ENCODE measurements at regions not wholly inside any gene's neighbourhood (a gene's known extent, or its start where the extent isn't known, plus 50 kb on each side); places are given as distances from the start of the nearest gene placed in this dataset.

DNA sequence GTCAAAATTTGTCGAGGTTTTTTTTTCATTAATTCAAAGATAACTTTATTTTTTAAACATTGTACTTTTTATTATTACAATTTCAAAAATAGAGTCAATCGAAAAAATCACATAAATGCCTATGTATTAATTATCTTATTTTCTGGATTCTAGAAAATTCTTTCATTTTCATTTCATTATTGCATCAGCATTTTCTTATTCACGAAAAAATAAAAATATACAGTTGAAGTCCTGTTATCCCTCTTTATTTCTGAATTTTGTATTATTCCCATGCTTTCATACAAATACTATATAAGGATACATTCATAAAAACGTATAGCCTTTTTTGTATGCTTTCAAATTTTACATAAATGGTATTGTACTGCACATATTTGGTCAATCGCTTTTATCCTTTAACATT lies 681.0 kb upstream of the USP24 start:
- H3K4me3 Mint-ChIP-seq, result no peak overlapping the region
- ChIA-PET CTCF (no interaction called here), POLR2A (no interaction called here)
- intact Hi-C loops (cut with micrococcal nuclease), result no loop called here
- H3K27me3 Mint-ChIP-seq, result peaks cover 1% of the 10 kb centered on the region
- no peak for DNase-seq
- peaks cover 18% of the 10 kb centered on the region for H3K9me3 Mint-ChIP-seq
- no peaks in the 10 kb centered on the region for H3K4me1 Mint-ChIP-seq (ENCODE audit: low read depth)
- H3K27ac Mint-ChIP-seq, result no peak overlapping the region
- no peaks in the 10 kb centered on the region for H3K36me3 Mint-ChIP-seq

DNA sequence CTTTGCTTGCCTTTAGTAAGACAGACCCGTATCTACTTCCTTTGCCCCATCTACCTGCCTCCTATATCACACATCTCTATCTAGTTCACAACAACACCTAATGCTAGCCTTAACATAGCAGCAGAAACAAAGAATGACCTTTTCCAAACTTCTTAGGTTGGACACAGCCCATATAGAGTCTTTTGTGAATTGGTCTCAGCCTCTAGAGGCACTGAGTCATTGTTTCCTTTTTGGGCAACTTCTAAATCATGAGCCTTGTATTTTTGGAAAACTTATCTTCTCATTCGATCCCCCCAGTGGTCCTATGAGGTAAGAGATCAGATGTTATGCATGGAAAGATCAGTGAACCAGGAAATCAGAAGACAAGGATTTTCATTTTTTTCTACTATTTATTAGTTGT lies 679.4 kb upstream of the USP24 start:
- POLR2A ChIA-PET, result no interaction called here
- CTCF ChIA-PET, result no interaction called here
- peaks cover 18% of the 10 kb centered on the region for H3K9me3 Mint-ChIP-seq
- intact Hi-C loops (cut with micrococcal nuclease), result no loop called here
- H3K27ac Mint-ChIP-seq, result no peak overlapping the region
- H3K27me3 Mint-ChIP-seq, result peaks cover 1% of the 10 kb centered on the region
- no peak for DNase-seq
- no peak overlapping the region for H3K4me3 Mint-ChIP-seq
- H3K36me3 Mint-ChIP-seq, result no peaks in the 10 kb centered on the region
- H3K4me1 Mint-ChIP-seq (ENCODE audit: low read depth), result no peaks in the 10 kb centered on the region

DNA sequence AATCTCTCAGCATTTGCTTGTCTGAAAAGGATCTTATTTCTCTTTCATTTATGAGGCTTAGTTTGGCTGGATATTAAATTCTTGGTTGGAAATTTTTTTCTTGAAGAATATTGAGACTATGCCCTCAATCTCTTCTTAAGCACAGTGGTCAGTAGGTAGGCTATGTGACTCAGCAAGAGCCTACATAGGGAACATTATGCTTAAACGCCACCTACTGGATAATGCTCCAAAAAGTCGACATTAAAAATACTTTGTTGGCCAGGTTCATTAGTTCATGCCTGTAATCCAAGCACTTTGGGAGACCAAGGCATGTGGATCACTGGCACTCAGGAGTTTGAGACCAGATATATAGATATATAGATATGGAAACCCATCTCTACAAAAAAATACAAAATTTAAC lies 678.0 kb upstream of the USP24 start:
- intact Hi-C loops (cut with micrococcal nuclease), result no loop called here

DNA sequence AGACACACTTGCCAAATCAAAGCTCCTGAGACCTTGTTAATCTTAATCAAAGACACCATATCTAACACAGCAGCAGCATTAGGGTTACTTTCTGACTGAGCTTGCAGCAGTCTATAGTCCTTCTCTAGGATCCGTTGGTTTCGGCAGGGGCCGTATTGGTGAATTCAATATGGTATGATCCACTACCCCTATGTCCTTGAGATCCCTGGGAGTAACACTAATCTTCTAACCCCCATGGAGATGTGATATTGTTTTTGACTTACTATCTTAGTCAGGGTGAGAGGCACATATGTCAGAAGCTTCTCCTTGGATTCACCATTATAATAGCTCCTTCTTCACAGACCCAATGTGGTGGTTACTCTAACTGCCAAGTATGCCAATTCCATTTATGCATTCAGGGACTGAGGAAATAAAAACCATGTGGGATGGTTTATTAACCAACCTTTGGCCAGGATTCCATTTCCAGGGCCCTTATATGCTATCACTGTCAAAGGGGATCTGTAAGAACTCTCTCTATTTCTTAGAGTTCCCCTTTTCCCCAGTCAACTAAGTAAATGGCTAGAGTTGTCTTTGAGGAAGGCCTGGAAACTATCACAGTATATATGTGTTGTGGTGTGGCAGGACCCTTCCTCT lies 673.6 kb upstream of the USP24 start:
- H3K4me1 Mint-ChIP-seq (ENCODE audit: low read depth), result no peaks in the 10 kb centered on the region
- H3K36me3 Mint-ChIP-seq, result no peaks in the 10 kb centered on the region
- ChIA-PET POLR2A (no interaction called here), CTCF (no interaction called here)
- peaks cover 1% of the 10 kb centered on the region for H3K27me3 Mint-ChIP-seq
- no peak overlapping the region for H3K4me3 Mint-ChIP-seq
- H3K27ac Mint-ChIP-seq, result no peak overlapping the region
- DNase-seq, result no peak
- peaks cover 12% of the 10 kb centered on the region for H3K9me3 Mint-ChIP-seq
- intact Hi-C loops (cut with micrococcal nuclease), result no loop called here

More for the DNA sequence above, 678.0 kb upstream of the USP24 start:
- H3K36me3 Mint-ChIP-seq, result no peaks in the 10 kb centered on the region
- H3K27me3 Mint-ChIP-seq, result peaks cover 1% of the 10 kb centered on the region
- no peak overlapping the region for H3K4me3 Mint-ChIP-seq
- H3K27ac Mint-ChIP-seq, result no peak overlapping the region
- no peaks in the 10 kb centered on the region for H3K4me1 Mint-ChIP-seq (ENCODE audit: low read depth)
- peaks cover 18% of the 10 kb centered on the region for H3K9me3 Mint-ChIP-seq
- DNase-seq, result no peak
- POLR2A ChIA-PET, result no interaction called here
- CTCF ChIA-PET, result no interaction called here

DNA sequence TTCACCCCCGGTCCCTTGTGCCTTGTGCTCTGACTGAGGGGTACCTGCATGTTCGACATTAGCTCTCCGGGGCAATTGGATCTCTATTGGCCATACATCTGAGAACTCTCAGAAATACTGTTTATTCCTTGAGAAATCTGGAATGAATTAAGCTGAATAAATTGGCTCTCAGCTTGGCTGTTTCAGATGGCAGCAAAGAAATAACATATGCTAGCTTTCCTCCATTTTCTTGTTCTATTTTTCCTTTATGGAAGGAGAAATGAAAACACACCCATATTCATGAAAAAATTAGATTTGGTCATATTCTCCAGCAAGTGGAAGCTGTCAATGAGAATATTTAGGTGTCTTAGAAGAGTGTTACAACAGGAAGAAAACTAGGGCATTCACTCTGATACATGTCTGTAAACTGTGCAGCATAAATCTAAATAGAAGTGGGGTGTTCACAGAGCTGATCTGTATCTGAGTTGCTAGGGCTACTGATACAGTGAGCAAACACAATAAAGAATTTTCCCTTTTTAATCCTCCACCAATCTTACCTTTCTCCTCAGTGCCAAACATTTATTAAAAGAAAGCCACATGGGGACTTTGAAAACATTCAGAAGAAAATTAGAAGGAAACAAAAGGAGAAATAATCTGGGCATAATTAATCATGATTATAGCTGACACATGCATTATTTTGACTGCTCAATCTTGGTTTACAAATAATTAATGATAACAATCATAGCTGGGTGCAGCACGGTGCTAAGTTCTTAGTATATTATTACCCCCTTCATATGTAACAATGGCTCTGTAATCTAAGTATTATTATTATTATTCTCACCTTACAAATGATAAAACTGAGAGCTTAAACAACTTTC lies 671.9 kb upstream of the USP24 start:
- Mint-ChIP-seq H3K27me3 (no peaks in the 10 kb centered on the region), H3K4me3 (no peak overlapping the region), H3K9me3 (peaks cover under 1% of the 10 kb centered on the region), H3K36me3 (no peaks in the 10 kb centered on the region), H3K27ac (no peak overlapping the region), H3K4me1 (ENCODE audit: low read depth) (no peaks in the 10 kb centered on the region)
- intact Hi-C loops (cut with micrococcal nuclease), result no loop called here
- no peak for DNase-seq
- ChIA-PET CTCF (no interaction called here), POLR2A (no interaction called here)

DNA sequence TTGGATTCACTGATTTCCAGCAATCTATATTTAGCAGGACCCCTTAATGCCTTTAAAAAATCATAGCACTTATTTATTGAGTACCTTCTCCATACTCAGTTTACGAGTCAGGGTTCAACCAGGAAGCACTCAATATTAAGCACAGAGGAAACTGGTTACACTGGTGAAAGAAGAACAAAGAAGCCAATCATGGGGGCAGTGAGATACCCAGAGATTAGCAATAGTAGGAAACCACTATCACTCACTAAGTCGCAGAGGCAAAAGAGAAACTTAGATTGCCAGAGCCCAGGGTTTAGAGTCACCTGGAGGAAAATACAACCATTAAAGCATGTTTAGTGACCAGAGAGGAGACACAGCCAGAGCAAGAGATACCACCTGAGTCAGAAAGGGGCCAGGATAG lies 670.5 kb upstream of the USP24 start:
- Mint-ChIP-seq H3K36me3 (no peaks in the 10 kb centered on the region), H3K9me3 (no peaks in the 10 kb centered on the region), H3K27ac (no peak overlapping the region), H3K27me3 (no peaks in the 10 kb centered on the region), H3K4me1 (ENCODE audit: low read depth) (no peaks in the 10 kb centered on the region), H3K4me3 (no peak overlapping the region)
- intact Hi-C loops (cut with micrococcal nuclease), result no loop called here
- no peak for DNase-seq
- CTCF ChIA-PET, result no interaction called here
- POLR2A ChIA-PET, result no interaction called here

DNA sequence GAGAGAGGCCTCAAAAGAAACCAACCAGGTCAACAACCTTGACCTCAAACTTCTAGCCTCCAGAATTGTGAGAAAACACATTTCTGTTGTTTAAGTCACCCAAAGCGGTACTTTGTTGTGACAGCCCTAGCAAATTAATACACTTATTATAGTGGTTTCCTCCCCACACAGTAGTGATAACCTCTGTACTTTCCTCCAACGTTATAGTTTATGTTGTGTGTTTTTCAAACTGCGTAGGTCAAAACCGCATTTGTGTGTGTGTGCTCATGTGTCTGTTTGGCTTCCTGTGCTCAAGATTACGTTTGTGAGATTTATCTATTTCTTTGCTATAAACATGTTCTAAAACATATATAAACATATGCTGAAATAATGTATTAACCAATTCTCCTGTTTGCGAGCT lies 667.8 kb upstream of the USP24 start:
- H3K4me1 Mint-ChIP-seq (ENCODE audit: low read depth), result no peaks in the 10 kb centered on the region
- H3K9me3 Mint-ChIP-seq, result no peaks in the 10 kb centered on the region
- ChIA-PET CTCF (no interaction called here), POLR2A (no interaction called here)
- intact Hi-C loops (cut with micrococcal nuclease), result no loop called here
- no peak for DNase-seq
- H3K27me3 Mint-ChIP-seq, result no peaks in the 10 kb centered on the region
- H3K4me3 Mint-ChIP-seq, result no peak overlapping the region
- H3K36me3 Mint-ChIP-seq, result no peaks in the 10 kb centered on the region
- no peak overlapping the region for H3K27ac Mint-ChIP-seq

DNA sequence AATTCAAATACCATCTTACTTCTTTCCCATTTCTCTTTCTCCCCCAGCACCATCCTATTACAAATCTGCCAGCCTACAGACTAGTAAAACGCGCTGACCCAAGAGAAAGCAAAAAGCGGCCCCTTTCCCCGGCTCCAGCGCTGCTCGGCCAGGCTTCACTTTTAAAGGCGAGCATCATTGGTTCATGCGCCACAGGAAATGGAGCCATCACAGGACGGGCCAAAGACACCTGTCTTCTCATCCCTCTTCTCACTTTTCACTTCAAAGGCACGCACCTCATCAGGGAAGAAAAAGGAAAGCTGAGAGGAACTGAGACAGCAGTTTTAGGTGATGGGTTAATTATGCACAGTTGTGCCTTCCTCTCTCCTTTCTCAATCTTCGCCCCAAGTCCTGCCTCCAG lies 664.2 kb upstream of the USP24 start:
- intact Hi-C loops (cut with micrococcal nuclease), result no loop called here
- Mint-ChIP-seq H3K27ac (no peak overlapping the region), H3K4me1 (ENCODE audit: low read depth) (no peaks in the 10 kb centered on the region), H3K36me3 (no peaks in the 10 kb centered on the region), H3K9me3 (no peaks in the 10 kb centered on the region), H3K27me3 (no peaks in the 10 kb centered on the region), H3K4me3 (no peak overlapping the region)
- ChIA-PET POLR2A (no interaction called here), CTCF (no interaction called here)
- DNase-seq, result no peak

DNA sequence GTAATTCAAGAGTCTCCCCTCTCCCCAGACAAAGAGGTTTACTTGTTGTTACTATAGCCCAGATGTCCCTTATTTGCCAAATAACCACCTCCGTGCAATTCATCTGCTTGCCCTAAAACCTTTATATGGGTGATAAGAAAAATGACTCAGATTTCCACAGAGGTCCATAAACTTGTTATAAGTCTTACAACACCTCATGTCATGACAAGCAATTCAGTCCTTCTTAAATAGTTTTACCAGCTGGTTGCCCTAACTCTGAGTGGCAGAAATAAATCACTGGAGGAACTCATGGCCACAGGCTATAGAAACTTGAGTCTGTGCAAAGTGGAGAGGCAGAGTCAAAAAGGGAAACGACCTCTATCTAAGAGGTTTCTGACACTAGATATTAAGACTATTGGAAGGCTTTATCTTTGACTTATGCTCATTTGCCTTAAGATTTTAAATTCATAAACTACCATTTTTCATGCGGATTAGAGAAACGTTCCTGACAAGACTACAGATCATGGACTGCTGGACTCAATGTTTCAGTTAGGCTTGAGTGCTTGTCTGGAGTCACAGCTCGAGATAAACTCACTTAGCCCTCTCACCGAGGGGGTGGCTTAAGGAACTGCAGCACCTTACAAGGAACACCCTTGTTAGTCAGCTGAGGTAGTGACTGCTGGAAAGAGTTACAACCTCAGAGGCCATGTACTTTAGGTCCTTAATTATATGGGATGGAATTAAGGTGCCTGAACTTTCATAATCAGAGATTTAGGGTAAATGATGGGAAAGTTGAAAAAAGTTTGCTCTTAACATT lies 662.5 kb upstream of the USP24 start:
- POLR2A ChIA-PET, result no interaction called here
- Mint-ChIP-seq H3K27ac (no peak overlapping the region), H3K4me1 (ENCODE audit: low read depth) (no peaks in the 10 kb centered on the region), H3K4me3 (no peak overlapping the region), H3K36me3 (no peaks in the 10 kb centered on the region), H3K9me3 (no peaks in the 10 kb centered on the region), H3K27me3 (no peaks in the 10 kb centered on the region)
- intact Hi-C loops (cut with micrococcal nuclease), result no loop called here
- CTCF ChIA-PET, result no interaction called here
- no peak for DNase-seq

DNA sequence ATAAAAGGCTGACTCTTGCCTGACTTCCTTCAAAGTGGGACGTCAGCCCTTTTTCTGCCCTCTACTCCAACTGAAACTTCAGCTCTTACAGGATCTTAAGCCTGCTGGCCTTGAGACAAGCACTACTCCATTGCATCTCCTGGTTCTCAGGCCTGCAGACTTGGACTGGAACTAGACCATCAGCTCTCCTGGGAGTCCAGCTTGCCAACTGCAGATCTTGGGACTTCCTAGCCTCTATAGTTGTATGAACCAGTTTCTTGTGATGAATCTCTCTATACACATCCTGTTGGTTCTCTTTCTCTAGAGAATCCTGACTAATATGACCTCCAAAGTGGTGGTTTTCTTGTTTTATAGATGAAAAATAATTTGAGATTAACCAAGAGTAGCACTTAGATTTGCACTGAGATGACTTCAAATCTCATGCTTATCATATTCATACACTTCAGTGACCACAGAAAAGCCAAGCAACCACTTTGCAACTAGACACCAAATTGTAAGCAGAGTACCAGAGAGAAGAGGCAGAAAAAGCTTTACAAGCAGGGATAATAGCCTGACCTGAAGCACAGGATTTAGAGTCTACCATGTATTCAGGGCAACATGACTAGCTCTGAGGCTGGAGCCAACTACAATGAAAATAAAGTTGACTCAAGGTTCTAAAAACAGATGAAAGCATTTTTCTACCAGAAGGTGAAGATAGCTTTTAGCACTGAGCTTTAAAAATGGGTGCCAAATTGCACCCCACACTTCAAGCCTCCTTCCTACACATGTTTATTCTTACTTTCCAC lies 661.3 kb upstream of the USP24 start:
- H3K27ac Mint-ChIP-seq, result no peak overlapping the region
- H3K4me1 Mint-ChIP-seq (ENCODE audit: low read depth), result no peaks in the 10 kb centered on the region
- ChIA-PET POLR2A (no interaction called here), CTCF (interaction anchor here (1.1 kb wide), 1 partner anchor 22 kb away, joined by 3 read pairs; no protein-coding TSS in a partner anchor)
- no peak overlapping the region for H3K4me3 Mint-ChIP-seq
- no peak for DNase-seq
- H3K27me3 Mint-ChIP-seq, result no peaks in the 10 kb centered on the region
- intact Hi-C loops (cut with micrococcal nuclease), result no loop called here
- H3K36me3 Mint-ChIP-seq, result no peaks in the 10 kb centered on the region
- no peaks in the 10 kb centered on the region for H3K9me3 Mint-ChIP-seq

DNA sequence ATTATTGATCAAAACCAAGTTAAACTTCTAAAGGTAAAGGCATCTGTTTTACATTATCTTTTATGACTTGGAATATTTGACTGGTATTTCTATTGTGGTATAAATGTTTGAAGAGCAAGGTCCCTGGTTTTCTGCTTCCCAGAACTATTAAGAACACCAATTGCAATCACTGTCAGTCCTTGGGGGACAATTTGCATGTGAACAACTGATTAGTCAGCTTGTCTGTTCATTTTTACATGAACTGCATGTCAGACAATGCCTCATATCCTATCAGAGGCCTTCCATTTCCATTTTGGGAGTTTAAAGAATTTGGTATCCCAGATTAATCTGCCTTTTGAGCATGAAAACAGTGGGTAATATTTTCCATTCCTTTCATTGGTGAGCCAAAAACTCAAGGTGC lies 654.9 kb upstream of the USP24 start:
- no peak for DNase-seq
- ChIA-PET POLR2A (no interaction called here), CTCF (interaction anchor here (0.5 kb wide), 1 partner anchor 597 kb away, joined by 3 read pairs; no protein-coding TSS in a partner anchor)
- Mint-ChIP-seq H3K4me3 (no peak overlapping the region), H3K27me3 (peaks cover 2% of the 10 kb centered on the region), H3K4me1 (ENCODE audit: low read depth) (no peaks in the 10 kb centered on the region), H3K27ac (no peak overlapping the region), H3K9me3 (no peaks in the 10 kb centered on the region), H3K36me3 (no peaks in the 10 kb centered on the region)
- intact Hi-C loops (cut with micrococcal nuclease), result no loop called here

DNA sequence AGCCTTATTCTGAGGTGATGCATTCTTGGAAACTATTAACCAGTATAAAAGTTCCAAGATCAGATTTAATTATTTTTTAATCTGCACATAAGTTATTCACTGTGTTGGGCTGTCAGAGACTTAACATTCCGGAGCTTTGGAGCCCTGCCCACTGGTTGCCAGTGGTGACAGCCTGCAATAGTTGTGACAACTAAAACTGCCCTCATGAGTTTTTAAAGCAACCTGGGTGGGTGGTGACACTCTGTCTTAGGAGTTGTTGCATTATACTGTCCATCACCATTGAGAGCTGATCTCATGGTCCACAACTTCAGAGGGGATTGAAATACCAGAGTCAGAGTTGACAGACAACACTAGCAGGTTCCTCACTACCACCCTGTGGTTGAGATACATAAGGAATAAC lies 653.9 kb upstream of the USP24 start:
- Mint-ChIP-seq H3K9me3 (no peaks in the 10 kb centered on the region), H3K27me3 (peaks cover 2% of the 10 kb centered on the region), H3K27ac (no peak overlapping the region), H3K4me1 (ENCODE audit: low read depth) (no peaks in the 10 kb centered on the region), H3K36me3 (no peaks in the 10 kb centered on the region), H3K4me3 (no peak overlapping the region)
- POLR2A ChIA-PET, result no interaction called here
- no peak for DNase-seq
- intact Hi-C loops (cut with micrococcal nuclease), result no loop called here
- CTCF ChIA-PET, result no interaction called here

Data from activated CD4-positive, alpha-beta memory T cell treated with anti-CD3 and anti-CD28 coated beads for 36 hours (primary cell).